H9 (cell line): ENCODE measurements at regions not wholly inside any gene's neighbourhood (a gene's known extent, or its start where the extent isn't known, plus 50 kb on each side); places are given as distances from the start of the nearest gene placed in this dataset.

Experiments
- DNase-seq: peaks from one replicate; pipeline ENCODE4 v3.0.0-alpha.2; 2017
- H2AFZ ChIP-seq: one replicate; pipeline ENCODE4 v1.6.1; 2013; ENCODE audit warnings: mild to moderate bottlenecking, low read length, control low read depth, moderate library complexity
- H2AK5ac ChIP-seq: 2 replicates; pipeline ENCODE4 v1.6.1; 2013; ENCODE audit warnings: low read length, control low read depth, mixed read lengths; ENCODE audit not compliant: insufficient read length
- H2BK120ac ChIP-seq: one replicate; pipeline ENCODE4 v1.6.1; 2013; ENCODE audit warnings: low read depth, mild to moderate bottlenecking, low read length, control low read depth, inconsistent platforms; ENCODE audit not compliant: poor library complexity, severe bottlenecking
- H2BK12ac ChIP-seq: 2 replicates; pipeline ENCODE4 v1.6.1; 2013; ENCODE audit warnings: low read length, control low read depth, mixed read lengths, low read depth; ENCODE audit not compliant: insufficient read length
- H2BK15ac ChIP-seq: 2 replicates; pipeline ENCODE4 v1.6.1; 2013; ENCODE audit warnings: low read depth, low read length, control low read depth
- H2BK20ac ChIP-seq: one replicate; pipeline ENCODE4 v1.6.1; 2013; ENCODE audit warnings: low read depth, mild to moderate bottlenecking, low read length, control low read depth, inconsistent platforms; ENCODE audit not compliant: poor library complexity, severe bottlenecking
- H2BK5ac ChIP-seq: 2 replicates; pipeline ENCODE4 v1.6.1; 2013; ENCODE audit warnings: low read length, control low read depth, mixed read lengths; ENCODE audit not compliant: insufficient read length
- H3K14ac ChIP-seq: 2 replicates; pipeline ENCODE4 v1.6.1; 2013; ENCODE audit warnings: low read length, control low read depth; ENCODE audit not compliant: insufficient read depth
- H3K18ac ChIP-seq: 2 replicates; pipeline ENCODE4 v1.6.1; 2013; ENCODE audit warnings: low read depth, mild to moderate bottlenecking, mixed read lengths, low read length, control low read depth; ENCODE audit not compliant: insufficient read length
- H3K23ac ChIP-seq: 2 replicates; pipeline ENCODE4 v1.6.1; 2013; ENCODE audit warnings: low read length, control low read depth, mixed read lengths, low read depth; ENCODE audit not compliant: insufficient read length
- H3K23me2 ChIP-seq: 2 replicates; pipeline ENCODE4 v1.6.1; 2013; ENCODE audit warnings: low read depth, mild to moderate bottlenecking, mixed read lengths, low read length, control low read depth; ENCODE audit not compliant: insufficient read length, poor library complexity, severe bottlenecking
- H3K27ac ChIP-seq: 2 replicates; pipeline ENCODE4 v1.5.1; 2013; ENCODE audit warnings: low read length, control low read depth, mixed read lengths, low read depth; ENCODE audit not compliant: insufficient read length
- H3K27me3 ChIP-seq: 2 replicates; pipeline ENCODE4 v1.6.1; 2013; ENCODE audit warnings: low read length, control low read depth, inconsistent platforms; ENCODE audit not compliant: insufficient read depth
- H3K4ac ChIP-seq: 2 replicates; pipeline ENCODE4 v1.6.1; 2013; ENCODE audit warnings: low read depth, mild to moderate bottlenecking, control low read depth, inconsistent platforms, low read length, moderate library complexity
- H3K4me1 ChIP-seq: 2 replicates; pipeline ENCODE4 v1.6.1; 2013; ENCODE audit warnings: low read length, control low read depth, inconsistent platforms; ENCODE audit not compliant: insufficient read depth
- H3K4me2 ChIP-seq: 2 replicates; pipeline ENCODE4 v1.6.1; 2013; ENCODE audit warnings: low read length, control low read depth, mixed read lengths; ENCODE audit not compliant: insufficient read length, insufficient read depth
- H3K56ac ChIP-seq: 2 replicates; pipeline ENCODE4 v1.6.1; 2013; ENCODE audit warnings: low read depth, mild to moderate bottlenecking, mixed read lengths, low read length, control low read depth; ENCODE audit not compliant: insufficient read length
- H3K79me1 ChIP-seq: 2 replicates; pipeline ENCODE4 v1.6.1; 2013; ENCODE audit warnings: low read depth, mild to moderate bottlenecking, moderate library complexity, low read length, control low read depth, inconsistent platforms; ENCODE audit not compliant: insufficient read depth, poor library complexity, severe bottlenecking
- H3K79me2 ChIP-seq: 2 replicates; pipeline ENCODE4 v1.6.1; 2013; ENCODE audit warnings: low read length, control low read depth, inconsistent platforms; ENCODE audit not compliant: insufficient read depth
- H3K9ac ChIP-seq: 2 replicates; pipeline ENCODE4 v1.6.1; 2013; ENCODE audit warnings: low read length, control low read depth, mixed read lengths; ENCODE audit not compliant: insufficient read length; ENCODE audit errors: extremely low read depth
- H3K9me3 ChIP-seq: one replicate; pipeline ENCODE4 v1.6.1; 2013; ENCODE audit warnings: low read depth, low read length, inconsistent platforms; ENCODE audit not compliant: control insufficient read depth
- H3T11ph ChIP-seq: one replicate; pipeline ENCODE4 v1.6.1; 2013; ENCODE audit warnings: mild to moderate bottlenecking, low read length, control low read depth, inconsistent platforms
- H4K20me1 ChIP-seq: one replicate; pipeline ENCODE4 v1.6.1; 2013; ENCODE audit not compliant: control insufficient read depth, insufficient read length, insufficient read depth
- H4K5ac ChIP-seq: 2 replicates; pipeline ENCODE4 v1.6.1; 2013; ENCODE audit warnings: low read depth, mild to moderate bottlenecking, mixed read lengths, low read length, control low read depth; ENCODE audit not compliant: insufficient read length
- H4K8ac ChIP-seq: replicated peaks from 2 replicates; pipeline ENCODE4 v1.6.1; 2013; ENCODE audit warnings: low read length, control low read depth, mixed read lengths, low read depth; ENCODE audit not compliant: insufficient read length
- H4K91ac ChIP-seq: 2 replicates; pipeline ENCODE4 v1.6.1; 2013; ENCODE audit warnings: low read depth, mild to moderate bottlenecking, moderate library complexity, mixed read lengths, low read length, control low read depth; ENCODE audit not compliant: insufficient read length
- H3K27ac Mint-ChIP-seq, 3 experiments: 2 replicates in 2 of 3; 3 replicates in 1 of 3; pipeline ENCODE4 v1.8.0; 2020 to 2021; ENCODE audit warnings: mixed read lengths in 3 of 3, mild to moderate bottlenecking in 1 of 3, moderate library complexity in 1 of 3
- H3K27me3 Mint-ChIP-seq: 2 replicates; pipeline ENCODE4 v1.8.0; 2021; ENCODE audit warnings: low read depth, mild to moderate bottlenecking, moderate library complexity, mixed read lengths
- H3K36me3 Mint-ChIP-seq, 3 experiments: 2 replicates in 2 of 3; 3 replicates in 1 of 3; pipeline ENCODE4 v1.8.0; 2020 to 2021; ENCODE audit warnings: low read depth in 3 of 3, mixed read lengths in 3 of 3; ENCODE audit not compliant: insufficient read depth in 1 of 3
- H3K4me1 Mint-ChIP-seq, 2 experiments: 2 replicates each; pipeline ENCODE4 v1.8.0; 2020; ENCODE audit warnings: mixed read lengths in 2 of 2
- H3K4me3 Mint-ChIP-seq, 2 experiments: 2 replicates in 1 of 2; 3 replicates in 1 of 2; pipeline ENCODE4 v1.8.0; 2020 to 2021; ENCODE audit warnings: mild to moderate bottlenecking in 2 of 2, mixed read lengths in 2 of 2, moderate library complexity in 1 of 2
- H3K9me3 Mint-ChIP-seq, 2 experiments: 2 replicates in 1 of 2; 3 replicates in 1 of 2; pipeline ENCODE4 v1.8.0; 2020; ENCODE audit warnings: mild to moderate bottlenecking in 2 of 2, mixed read lengths in 2 of 2, moderate library complexity in 1 of 2
- WGBS: extraction: QIAGEN DNeasy Blood & Tissue Kit; methylation state at CpG from one replicate; pipeline ENCODE4 v1.1.7; 2013; ENCODE audit warnings: missing lambda C conversion rate, low lambda C conversion rate, mixed read lengths; ENCODE audit not compliant: insufficient read length; ENCODE audit errors: extremely low coverage; 5-methylcytosine and 5-hydroxymethylcytosine counted together
- TF ChIP-seq, protein P1 (sequence below): fragments of 200-600 bp; sonication (generic); conservative IDR thresholded peaks from 3 replicates; pipeline ENCODE4 v1.8.0; 2021; ENCODE audit warnings: antibody characterized with exemption, mild to moderate bottlenecking

DNA sequence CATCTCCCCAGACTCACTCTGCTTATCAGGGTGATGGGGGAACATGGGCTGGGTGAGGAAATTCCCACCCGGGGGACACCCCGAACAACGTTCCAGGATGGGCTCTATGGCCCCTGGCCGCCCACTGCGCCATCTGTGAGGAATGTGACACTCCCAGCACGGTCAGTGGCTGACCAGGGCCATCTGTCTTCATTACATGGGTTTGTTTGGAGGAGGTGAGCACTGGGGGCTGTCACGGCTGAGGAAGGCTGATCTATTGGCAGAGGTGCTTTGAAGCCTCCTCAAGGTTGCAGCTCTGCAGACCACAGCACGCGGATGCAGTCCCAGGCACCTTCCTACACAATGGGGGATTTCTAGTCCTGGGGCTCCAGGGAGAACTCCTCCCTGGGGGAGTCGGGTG, 214.1 kb upstream of the FOXF1 start:
- Histone ChIP-seq H2AFZ (no peak overlapping the region), H2BK12ac (no peak overlapping the region), H3K4ac (no peak overlapping the region), H3K9me3 (no peaks in the 10 kb centered on the region), H4K20me1 (no peaks in the 10 kb centered on the region), H3K79me1 (no peaks in the 10 kb centered on the region), H3K23ac (no peak overlapping the region), H4K8ac (no peak overlapping the region), H2BK20ac (no peak overlapping the region), H4K5ac (no peak overlapping the region), H2AK5ac (no peak overlapping the region), H3K27ac (no peak overlapping the region), H3K4me2 (no peak overlapping the region), H3K56ac (no peak overlapping the region), H3K4me1 (peaks cover 5% of the 10 kb centered on the region; the same call in 1 of the 2 replicates), H2BK5ac (no peak overlapping the region), H3K14ac (no peak overlapping the region; the same call in 1 of the 2 replicates), H3K9ac (no peak overlapping the region), H3K18ac (no peak overlapping the region), H2BK15ac (no peak overlapping the region), H3K79me2 (no peaks in the 10 kb centered on the region), H3T11ph (no peak overlapping the region), H2BK120ac (no peak overlapping the region), H3K27me3 (no peaks in the 10 kb centered on the region; the same call in 1 of the 2 replicates), H4K91ac (no peak overlapping the region), H3K23me2 (no peaks in the 10 kb centered on the region)
- no CpG with 5 or more reads among the region's 10 CpGs for WGBS
- no peaks in the 10 kb centered on the region for H3K36me3 Mint-ChIP-seq
- H3K4me3 Mint-ChIP-seq = no peak overlapping the region
- no peak for DNase-seq
- TF ChIP-seq, protein P1, sequence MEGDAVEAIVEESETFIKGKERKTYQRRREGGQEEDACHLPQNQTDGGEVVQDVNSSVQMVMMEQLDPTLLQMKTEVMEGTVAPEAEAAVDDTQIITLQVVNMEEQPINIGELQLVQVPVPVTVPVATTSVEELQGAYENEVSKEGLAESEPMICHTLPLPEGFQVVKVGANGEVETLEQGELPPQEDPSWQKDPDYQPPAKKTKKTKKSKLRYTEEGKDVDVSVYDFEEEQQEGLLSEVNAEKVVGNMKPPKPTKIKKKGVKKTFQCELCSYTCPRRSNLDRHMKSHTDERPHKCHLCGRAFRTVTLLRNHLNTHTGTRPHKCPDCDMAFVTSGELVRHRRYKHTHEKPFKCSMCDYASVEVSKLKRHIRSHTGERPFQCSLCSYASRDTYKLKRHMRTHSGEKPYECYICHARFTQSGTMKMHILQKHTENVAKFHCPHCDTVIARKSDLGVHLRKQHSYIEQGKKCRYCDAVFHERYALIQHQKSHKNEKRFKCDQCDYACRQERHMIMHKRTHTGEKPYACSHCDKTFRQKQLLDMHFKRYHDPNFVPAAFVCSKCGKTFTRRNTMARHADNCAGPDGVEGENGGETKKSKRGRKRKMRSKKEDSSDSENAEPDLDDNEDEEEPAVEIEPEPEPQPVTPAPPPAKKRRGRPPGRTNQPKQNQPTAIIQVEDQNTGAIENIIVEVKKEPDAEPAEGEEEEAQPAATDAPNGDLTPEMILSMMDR = no peak
- H3K27ac Mint-ChIP-seq = no peak overlapping the region
- H3K4me1 Mint-ChIP-seq = peaks cover 31 to 38% of the 10 kb centered on the region in 2 experiments
- no peaks in the 10 kb centered on the region; a peak in 2 of 5 replicates for H3K9me3 Mint-ChIP-seq
- H3K27me3 Mint-ChIP-seq = peaks cover 77% of the 10 kb centered on the region
